IPS-20b (cell line): ENCODE measurements at regions not wholly inside any gene's neighbourhood (a gene's known extent, or its start where the extent isn't known, plus 50 kb on each side); places are given as distances from the start of the nearest gene placed in this dataset.

ENCODE experiments used
- H3K27ac ChIP-seq: one replicate; pipeline ENCODE4 v1.5.1; 2013; ENCODE audit warnings: low read length
- H3K27me3 ChIP-seq: 2 replicates; pipeline ENCODE4 v1.6.1; 2013; ENCODE audit warnings: mild to moderate bottlenecking, low read length, inconsistent platforms; ENCODE audit not compliant: insufficient read depth
- H3K36me3 ChIP-seq: 2 replicates; pipeline ENCODE4 v1.6.1; 2013; ENCODE audit warnings: low read depth, mild to moderate bottlenecking, inconsistent platforms, low read length, moderate library complexity; ENCODE audit not compliant: insufficient read depth
- H3K4me1 ChIP-seq: 2 replicates; pipeline ENCODE4 v1.6.1; 2013; ENCODE audit warnings: mild to moderate bottlenecking, control low read depth, inconsistent platforms, low read length, moderate library complexity; ENCODE audit not compliant: insufficient read depth
- H3K4me3 ChIP-seq: 2 replicates; pipeline ENCODE4 v1.5.1; 2013; ENCODE audit warnings: mild to moderate bottlenecking, low read length, inconsistent platforms
- H3K9ac ChIP-seq: 2 replicates; pipeline ENCODE4 v1.6.1; 2013; ENCODE audit warnings: low read depth, mild to moderate bottlenecking, inconsistent platforms, low read length, moderate library complexity
- H3K9me3 ChIP-seq: 2 replicates; pipeline ENCODE4 v1.6.1; 2013; ENCODE audit warnings: mild to moderate bottlenecking, low read depth, low read length, inconsistent platforms; ENCODE audit not compliant: insufficient read depth

DNA sequence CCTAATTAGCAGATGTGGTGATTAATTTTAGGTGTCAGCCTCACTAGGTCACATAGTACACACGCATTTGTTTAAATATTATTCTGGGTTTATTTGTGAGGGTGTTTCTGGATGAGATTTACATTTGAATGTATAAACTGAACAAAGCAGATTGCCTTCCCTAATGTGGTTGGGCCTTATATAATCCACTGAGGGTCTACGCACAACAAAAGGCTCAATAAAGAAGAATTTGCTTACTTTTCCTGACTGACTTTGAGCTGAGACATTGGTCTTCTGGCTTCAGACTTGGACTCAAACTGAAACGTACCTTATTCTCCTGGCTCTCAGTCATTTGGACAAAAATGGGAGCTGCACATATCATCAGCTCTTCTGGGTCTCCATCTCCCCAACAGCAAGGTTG is 1132.3 kb upstream of the FLRT2 start:
- no peak overlapping the region for H3K9ac ChIP-seq
- no peaks in the 10 kb centered on the region for H3K9me3 ChIP-seq
- no peaks in the 10 kb centered on the region for H3K27me3 ChIP-seq
- H3K4me3 ChIP-seq, result no peak overlapping the region
- no peaks in the 10 kb centered on the region for H3K4me1 ChIP-seq
- no peaks in the 10 kb centered on the region for H3K36me3 ChIP-seq
- H3K27ac ChIP-seq, result no peak overlapping the region

DNA sequence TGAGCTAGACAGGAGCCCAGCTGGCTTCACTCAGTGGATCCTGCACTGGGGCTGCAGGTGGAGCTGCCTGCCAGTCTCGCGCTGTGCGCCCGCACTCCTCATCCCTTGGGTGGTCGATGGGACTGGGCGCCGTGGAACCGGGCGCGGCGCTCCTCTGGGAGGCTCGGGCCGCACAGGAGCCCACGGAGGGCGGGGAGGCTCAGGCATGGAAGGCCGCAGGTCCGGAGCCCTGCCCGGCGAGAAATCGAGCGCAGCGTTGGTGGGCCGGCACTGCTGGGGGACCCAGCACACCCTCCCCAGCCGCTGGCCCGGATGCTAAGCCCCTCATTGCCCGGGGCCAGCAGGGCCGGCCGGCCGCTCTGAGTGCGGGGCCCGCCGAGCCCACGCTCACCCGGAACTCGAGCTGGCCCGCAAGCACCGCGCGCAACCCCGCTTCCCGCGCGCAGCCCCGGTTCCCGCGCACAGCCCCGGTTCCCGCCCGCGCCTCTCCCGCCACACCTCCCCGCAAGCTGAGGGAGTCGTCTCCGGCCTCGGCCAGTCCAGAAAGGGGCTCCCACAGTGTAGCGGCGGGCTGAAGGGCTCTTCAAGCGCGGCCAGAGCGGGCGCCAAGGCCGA is 1130.5 kb upstream of the FLRT2 start:
- Histone ChIP-seq H3K27ac (no peak overlapping the region), H3K9me3 (no peaks in the 10 kb centered on the region)

DNA sequence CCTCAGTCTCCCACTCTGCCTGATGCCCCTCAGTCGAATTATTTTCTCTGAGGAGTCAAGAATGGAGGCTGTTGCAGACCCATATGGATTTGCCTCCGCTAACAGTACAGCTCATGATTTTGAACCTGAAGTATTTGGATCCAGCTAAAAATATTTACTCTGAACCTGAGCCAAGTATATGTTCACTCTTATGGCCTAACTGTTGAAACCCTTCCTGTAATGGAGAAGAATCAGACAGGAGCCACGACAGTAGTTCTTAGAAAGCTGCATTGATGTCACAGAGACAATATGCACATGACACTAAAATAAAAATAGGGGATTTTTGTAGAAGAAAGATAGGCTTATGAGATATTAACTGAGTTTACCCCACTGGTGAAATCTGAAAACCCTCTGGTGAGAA is 1128.3 kb upstream of the FLRT2 start:
- no peak overlapping the region for H3K4me3 ChIP-seq
- H3K36me3 ChIP-seq, result no peaks in the 10 kb centered on the region
- H3K4me1 ChIP-seq, result peaks cover 3% of the 10 kb centered on the region
- no peaks in the 10 kb centered on the region for H3K9me3 ChIP-seq
- H3K9ac ChIP-seq, result no peak overlapping the region
- H3K27ac ChIP-seq, result no peak overlapping the region
- H3K27me3 ChIP-seq, result no peaks in the 10 kb centered on the region

More for the DNA sequence above, 1130.5 kb upstream of the FLRT2 start:
- Histone ChIP-seq H3K9ac (no peak overlapping the region), H3K4me1 (peaks cover 3% of the 10 kb centered on the region), H3K36me3 (no peaks in the 10 kb centered on the region), H3K4me3 (no peak overlapping the region), H3K27me3 (no peaks in the 10 kb centered on the region)

DNA sequence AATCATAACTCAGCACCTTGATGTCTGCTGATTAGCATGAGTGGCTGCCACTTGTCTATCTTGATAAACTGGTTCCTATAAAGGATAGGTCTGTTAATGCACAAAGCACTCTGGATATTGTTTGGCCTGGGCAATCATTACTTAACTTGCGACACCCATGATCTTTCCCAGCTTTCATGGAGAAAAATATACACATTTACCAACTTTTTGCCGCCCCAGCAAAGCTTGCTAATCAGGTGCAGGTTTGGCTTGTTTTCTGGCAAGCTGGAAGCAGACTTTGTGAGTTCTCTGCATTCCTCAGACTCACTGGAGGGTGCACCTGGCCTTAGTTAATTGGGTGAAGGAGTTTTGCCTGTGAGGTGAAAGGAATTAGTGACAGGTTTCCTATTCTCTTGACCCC is 1126.4 kb upstream of the FLRT2 start:
- Histone ChIP-seq H3K9me3 (no peaks in the 10 kb centered on the region), H3K27ac (no peak overlapping the region), H3K27me3 (no peaks in the 10 kb centered on the region), H3K36me3 (no peaks in the 10 kb centered on the region), H3K4me3 (no peak overlapping the region), H3K4me1 (peaks cover 3% of the 10 kb centered on the region), H3K9ac (no peak overlapping the region)

DNA sequence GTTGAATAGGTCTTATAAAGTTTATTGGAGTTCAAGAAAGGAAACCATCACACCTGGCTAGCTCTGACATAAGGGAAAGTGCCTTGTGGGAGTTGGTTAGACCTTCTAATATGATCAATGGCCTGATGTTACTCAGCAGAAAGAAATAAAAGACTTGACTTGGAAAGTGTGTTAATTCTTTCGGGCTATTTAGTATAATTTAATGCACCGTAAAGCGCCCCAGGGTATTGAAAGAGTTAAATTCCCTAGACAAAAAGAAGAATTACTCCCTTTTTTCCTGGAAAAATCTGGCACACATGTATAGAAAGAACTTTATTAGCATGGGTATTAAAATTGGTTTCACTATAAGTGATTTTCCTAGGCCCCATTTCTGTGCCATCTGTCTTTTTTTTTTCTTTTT is 1125.7 kb upstream of the FLRT2 start:
- H3K4me1 ChIP-seq, result peaks cover 3% of the 10 kb centered on the region
- no peak overlapping the region for H3K4me3 ChIP-seq
- no peak overlapping the region for H3K9ac ChIP-seq
- no peaks in the 10 kb centered on the region for H3K27me3 ChIP-seq
- no peak overlapping the region for H3K27ac ChIP-seq
- no peaks in the 10 kb centered on the region for H3K9me3 ChIP-seq
- H3K36me3 ChIP-seq, result no peaks in the 10 kb centered on the region

DNA sequence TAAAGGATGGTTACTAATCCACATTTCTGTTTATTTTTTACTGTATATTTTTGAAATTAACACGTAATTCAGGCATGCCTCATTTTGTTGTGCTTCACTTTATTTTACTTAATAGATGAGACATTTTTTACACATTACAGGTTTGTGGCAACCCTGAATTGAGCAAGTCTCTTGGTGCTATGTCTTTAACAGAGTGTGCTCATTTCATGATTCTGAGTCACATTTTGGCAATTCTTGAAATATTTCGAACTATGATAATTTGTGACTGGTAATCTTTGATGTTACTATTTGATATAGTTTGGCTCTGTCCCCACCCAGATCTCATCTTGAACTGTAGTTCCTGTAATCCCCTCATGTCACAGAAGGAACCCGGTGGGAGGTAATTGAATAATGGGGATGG is 1120.5 kb upstream of the FLRT2 start:
- Histone ChIP-seq H3K27ac (no peak overlapping the region), H3K4me1 (0 out of 2 replicates have a peak, but pooled peaks cover 3% of the 10 kb centered on the region), H3K9me3 (peaks cover 3% of the 10 kb centered on the region; the same call in 1 of the 2 replicates), H3K9ac (no peak overlapping the region), H3K27me3 (no peaks in the 10 kb centered on the region), H3K36me3 (no peaks in the 10 kb centered on the region), H3K4me3 (no peak overlapping the region)

DNA sequence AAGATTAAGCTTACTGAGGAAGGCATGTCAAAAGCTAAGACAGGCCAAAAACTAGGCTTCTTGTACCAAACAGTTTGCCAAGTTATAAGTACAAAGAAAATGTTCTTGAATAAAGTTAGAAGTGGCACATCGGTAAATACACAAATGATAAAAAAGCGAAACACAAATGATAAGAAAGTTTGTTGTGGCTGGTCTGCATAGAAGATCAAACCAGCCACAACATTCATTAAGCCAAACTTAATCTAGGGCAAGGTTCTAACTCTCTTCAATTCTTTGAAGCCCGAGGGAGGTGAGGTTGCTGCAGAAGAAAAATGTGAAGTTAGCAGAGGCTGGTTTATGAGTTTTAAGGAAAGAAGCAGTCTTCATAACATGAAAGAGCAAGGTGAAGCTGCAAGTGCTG is 1119.6 kb upstream of the FLRT2 start:
- Histone ChIP-seq H3K27ac (no peak overlapping the region), H3K27me3 (no peaks in the 10 kb centered on the region), H3K4me3 (no peak overlapping the region)

DNA sequence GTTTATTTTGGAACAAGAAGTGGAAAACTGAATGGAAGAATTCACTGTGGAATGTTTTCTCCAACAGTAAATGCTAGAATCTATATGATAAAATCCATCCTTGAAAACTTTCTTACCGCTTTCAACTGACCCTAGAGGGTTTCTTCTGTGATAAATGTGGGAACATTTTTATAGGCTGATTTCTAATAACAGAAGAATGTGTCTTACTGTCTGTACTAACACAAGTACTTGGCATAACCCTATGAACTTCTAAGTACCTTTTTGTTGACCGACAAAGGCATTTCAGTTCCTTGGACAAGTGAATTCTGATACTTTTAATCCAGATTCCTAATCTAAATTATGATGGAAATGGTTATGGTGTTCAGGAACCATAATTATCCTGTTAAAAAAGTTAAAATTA is 1109.7 kb upstream of the FLRT2 start:
- Histone ChIP-seq H3K27ac (no peak overlapping the region), H3K4me3 (no peak overlapping the region), H3K9ac (no peak overlapping the region), H3K9me3 (no peaks in the 10 kb centered on the region), H3K36me3 (no peaks in the 10 kb centered on the region), H3K4me1 (no peaks in the 10 kb centered on the region), H3K27me3 (no peaks in the 10 kb centered on the region)

More for the DNA sequence above, 1119.6 kb upstream of the FLRT2 start:
- Histone ChIP-seq H3K4me1 (0 out of 2 replicates have a peak, but pooled peaks cover 3% of the 10 kb centered on the region), H3K9me3 (peaks cover 3% of the 10 kb centered on the region; the same call in 1 of the 2 replicates), H3K9ac (no peak overlapping the region), H3K36me3 (no peaks in the 10 kb centered on the region)

DNA sequence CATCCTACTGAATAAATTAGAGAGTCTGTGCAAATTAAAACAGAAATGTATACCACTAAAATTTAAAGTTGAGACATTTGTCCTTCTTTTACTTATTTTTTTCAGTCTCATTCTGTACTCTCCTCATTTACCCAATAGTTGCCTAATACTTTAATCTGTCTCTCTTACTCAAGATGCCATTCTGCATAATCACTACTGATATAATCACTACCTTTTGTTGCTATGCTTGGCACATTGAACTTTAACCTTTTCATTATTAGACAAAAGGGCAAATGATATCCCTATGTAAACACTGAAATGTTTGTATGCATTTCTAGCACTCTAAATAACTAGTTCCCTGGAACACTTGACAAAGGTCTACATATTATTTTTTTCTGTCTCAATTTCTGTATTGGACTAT is 1108.3 kb upstream of the FLRT2 start:
- no peak overlapping the region for H3K4me3 ChIP-seq

DNA sequence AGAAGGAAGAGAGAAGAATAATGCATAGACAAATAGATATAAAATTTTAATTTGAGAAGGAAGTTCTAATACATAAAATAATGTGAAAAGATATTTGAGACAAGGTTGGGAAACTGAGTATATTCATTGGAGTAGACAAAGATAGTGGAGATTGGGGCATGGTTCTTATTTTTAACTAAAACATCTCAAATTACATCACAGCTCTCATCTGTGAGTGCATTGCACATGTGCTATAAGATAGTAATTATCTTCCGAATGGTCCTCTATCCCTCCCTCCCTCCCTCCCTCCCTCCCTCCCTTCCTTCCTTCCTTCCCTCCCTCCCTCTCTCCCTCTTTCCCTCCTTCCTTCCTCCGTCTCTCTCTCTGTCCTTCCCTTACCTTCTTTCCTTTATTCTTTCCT is 1104.0 kb upstream of the FLRT2 start:
- H3K36me3 ChIP-seq, result no peaks in the 10 kb centered on the region
- H3K9ac ChIP-seq, result no peak overlapping the region
- H3K27me3 ChIP-seq, result no peaks in the 10 kb centered on the region

More for the DNA sequence above, 1108.3 kb upstream of the FLRT2 start:
- Histone ChIP-seq H3K27me3 (no peaks in the 10 kb centered on the region), H3K36me3 (no peaks in the 10 kb centered on the region), H3K27ac (no peak overlapping the region), H3K9ac (no peak overlapping the region), H3K4me1 (no peaks in the 10 kb centered on the region), H3K9me3 (no peaks in the 10 kb centered on the region)

DNA sequence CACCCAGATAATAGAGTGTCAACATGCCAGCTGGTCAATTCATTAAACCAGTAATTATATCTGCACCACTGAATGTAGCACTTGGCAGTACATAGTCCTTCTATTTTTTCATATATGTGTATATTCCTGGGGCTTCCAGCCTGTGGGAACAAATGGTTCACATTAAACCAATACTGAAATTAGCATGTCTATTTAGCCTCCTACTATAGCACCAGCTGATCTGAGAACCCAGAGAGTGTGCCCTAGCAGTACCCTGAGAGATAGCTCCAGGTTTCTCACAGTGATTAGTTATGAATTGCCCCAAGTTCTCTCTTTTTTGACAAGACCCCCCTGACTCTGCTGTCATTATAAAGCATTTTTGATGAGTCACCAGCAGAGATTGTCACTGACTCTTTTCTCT is 1097.3 kb upstream of the FLRT2 start:
- Histone ChIP-seq H3K9ac (no peak overlapping the region), H3K9me3 (no peaks in the 10 kb centered on the region), H3K4me3 (no peak overlapping the region), H3K4me1 (peaks cover 11% of the 10 kb centered on the region; the same call in 1 of the 2 replicates), H3K27me3 (no peaks in the 10 kb centered on the region), H3K36me3 (no peaks in the 10 kb centered on the region), H3K27ac (no peak overlapping the region)

More for the DNA sequence above, 1104.0 kb upstream of the FLRT2 start:
- Histone ChIP-seq H3K27ac (no peak overlapping the region), H3K9me3 (no peaks in the 10 kb centered on the region), H3K4me3 (no peak overlapping the region), H3K4me1 (no peaks in the 10 kb centered on the region)

DNA sequence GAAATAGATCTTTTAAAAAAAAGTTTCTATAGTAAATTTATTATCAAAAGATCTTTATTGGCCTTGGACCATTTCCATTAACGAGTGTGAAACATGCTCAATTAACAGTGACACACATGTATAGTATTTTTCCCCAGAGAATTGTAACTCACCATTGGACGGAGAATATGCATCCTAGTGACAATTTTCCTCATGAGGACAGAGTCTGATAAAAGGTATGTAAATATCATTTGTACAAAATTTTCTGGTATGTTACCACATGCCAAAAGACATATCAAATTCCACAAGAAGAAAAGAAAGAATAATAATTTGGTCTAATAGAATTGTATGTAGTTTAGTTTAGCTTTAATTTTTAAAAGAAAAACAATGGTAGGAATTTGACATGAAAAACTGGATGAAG is 1096.0 kb upstream of the FLRT2 start:
- H3K4me3 ChIP-seq, result no peak overlapping the region
- H3K27me3 ChIP-seq, result no peaks in the 10 kb centered on the region
- no peak overlapping the region for H3K27ac ChIP-seq
- H3K9me3 ChIP-seq, result no peaks in the 10 kb centered on the region
- H3K9ac ChIP-seq, result no peak overlapping the region
- H3K4me1 ChIP-seq, result peaks cover 11% of the 10 kb centered on the region; the same call in 1 of the 2 replicates
- H3K36me3 ChIP-seq, result no peaks in the 10 kb centered on the region
